HCT116 (cell line): ENCODE measurements at regions not wholly inside any gene's neighbourhood (a gene's known extent, or its start where the extent isn't known, plus 50 kb on each side); places are given as distances from the start of the nearest gene placed in this dataset.

Source experiments
- CTCF ChIP-seq, 3 experiments: fragments of 200-600 bp in 1 of 3; sonication (generic) in 1 of 3; IDR thresholded peaks in 2 of 3; conservative IDR thresholded peaks in 1 of 3; 2 replicates each; pipeline ENCODE4 v1.5.1; 2012 to 2017; ENCODE audit warnings: low read depth in 2 of 3, low read length in 2 of 3, antibody characterized with exemption in 1 of 3, borderline replicate concordance in 1 of 3, control low read depth in 1 of 3, mild to moderate bottlenecking in 1 of 3, mixed read lengths in 1 of 3, mixed run types in 1 of 3, moderate library complexity in 1 of 3; ENCODE audit not compliant: insufficient read depth in 1 of 3
- EZH2 ChIP-seq: fragments of 200-600 bp; sonication (generic); IDR thresholded peaks from 2 replicates; pipeline ENCODE4 v1.6.1; 2017; ENCODE audit warnings: antibody characterized with exemption, mixed run types
- JUND ChIP-seq: IDR thresholded peaks from 2 replicates; pipeline ENCODE4 v1.6.1; 2012
- POLR2AphosphoS5 ChIP-seq: IDR thresholded peaks from 2 replicates; pipeline ENCODE4 v1.6.1; 2011; ENCODE audit warnings: mild to moderate bottlenecking, low read depth, low read length, moderate library complexity

GRCh38 chr15:69990566-69991421 lies 106.9 kb downstream of the TLE3 start:
- no peak for TF ChIP-seq CTCF (IDR thresholded peaks at IDR 0.05 in 2 of 3, conservative IDR thresholded peaks at IDR 0.05 in 1 of 3; ENCODE audit: borderline replicate concordance in 1 of 3, insufficient read depth in 1 of 3, low read depth in 2 of 3, low read length in 2 of 3)
- TF ChIP-seq EZH2 = no peak
- no peak for TF ChIP-seq JUND
- no peak for TF ChIP-seq POLR2AphosphoS5
